T47D (cell line): ENCODE measurements at regions not wholly inside any gene's neighbourhood (a gene's known extent, or its start where the extent isn't known, plus 50 kb on each side); places are given as distances from the start of the nearest gene placed in this dataset.

Source experiments
- DNase-seq, 2 experiments: peaks; one replicate each; pipeline versions ENCODE4 v3.0.0 to v3.0.0-alpha.2; 2011 to 2012; ENCODE audit warnings: low read depth in 1 of 2, low spot score in 1 of 2
- JUND ChIP-seq: IDR thresholded peaks from 2 replicates; pipeline ENCODE4 v1.6.1; 2012; ENCODE audit warnings: low read depth
- in situ Hi-C: cut with HindIII; loops from 2 replicates; pipeline ENCODE4 v1.10.0; 2016; ENCODE audit warnings: low sequenced_read_pairs, low pct_unique_long_range_greater_than_20kb

DNA sequence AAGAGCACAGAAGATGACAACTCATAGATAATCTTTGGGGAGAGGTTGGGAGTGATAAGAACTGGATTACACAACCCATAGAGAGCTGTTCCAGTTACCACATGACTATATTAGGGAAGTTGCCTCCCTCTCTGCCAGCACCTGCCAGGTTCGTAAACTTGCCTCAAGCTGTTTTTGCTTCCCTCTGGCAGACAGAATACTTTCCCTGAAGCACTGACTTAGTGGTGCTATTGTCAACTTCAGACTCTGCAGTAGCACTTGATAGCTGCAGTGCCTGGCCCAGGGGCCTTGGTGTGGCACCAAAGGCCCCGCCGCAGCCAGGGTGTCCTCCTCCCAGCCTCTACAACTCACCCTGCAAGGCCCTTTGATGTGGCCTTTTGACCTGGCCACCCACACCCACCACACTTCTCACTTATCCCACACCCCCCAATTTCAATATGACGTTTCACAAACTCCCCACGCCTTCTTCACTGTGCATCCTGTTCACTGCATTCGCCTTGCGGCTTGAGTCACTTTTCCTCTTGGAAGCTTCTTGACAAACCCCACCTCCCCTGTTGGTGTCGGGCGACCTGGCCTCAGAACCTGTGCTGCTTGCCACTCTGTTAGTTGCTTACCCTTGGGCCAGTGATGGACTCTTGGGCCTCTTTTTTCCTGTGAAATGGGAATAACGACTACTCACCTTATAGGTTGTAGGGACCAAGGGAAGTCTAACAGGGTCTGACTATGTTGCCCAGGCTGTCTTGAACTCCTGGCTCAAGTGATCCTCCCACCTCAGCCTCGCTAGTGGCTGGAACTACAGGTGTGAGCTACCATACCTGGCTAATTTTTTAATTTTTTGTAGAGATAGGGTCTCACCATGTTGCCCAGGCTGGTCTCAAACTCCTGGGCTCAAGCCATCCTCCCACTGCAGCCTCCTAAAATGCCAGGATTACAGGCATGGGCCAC, 50.2 kb upstream of the PODXL start:
- TF ChIP-seq JUND = no peak
- DNase-seq = no peak
- in situ Hi-C loops = no loop called here
